ENCODE measurements at regions not wholly inside any gene's neighbourhood (a gene's known extent, or its start where the extent isn't known, plus 50 kb on each side); places are given as distances from the start of the nearest gene placed in this dataset.

DNA sequence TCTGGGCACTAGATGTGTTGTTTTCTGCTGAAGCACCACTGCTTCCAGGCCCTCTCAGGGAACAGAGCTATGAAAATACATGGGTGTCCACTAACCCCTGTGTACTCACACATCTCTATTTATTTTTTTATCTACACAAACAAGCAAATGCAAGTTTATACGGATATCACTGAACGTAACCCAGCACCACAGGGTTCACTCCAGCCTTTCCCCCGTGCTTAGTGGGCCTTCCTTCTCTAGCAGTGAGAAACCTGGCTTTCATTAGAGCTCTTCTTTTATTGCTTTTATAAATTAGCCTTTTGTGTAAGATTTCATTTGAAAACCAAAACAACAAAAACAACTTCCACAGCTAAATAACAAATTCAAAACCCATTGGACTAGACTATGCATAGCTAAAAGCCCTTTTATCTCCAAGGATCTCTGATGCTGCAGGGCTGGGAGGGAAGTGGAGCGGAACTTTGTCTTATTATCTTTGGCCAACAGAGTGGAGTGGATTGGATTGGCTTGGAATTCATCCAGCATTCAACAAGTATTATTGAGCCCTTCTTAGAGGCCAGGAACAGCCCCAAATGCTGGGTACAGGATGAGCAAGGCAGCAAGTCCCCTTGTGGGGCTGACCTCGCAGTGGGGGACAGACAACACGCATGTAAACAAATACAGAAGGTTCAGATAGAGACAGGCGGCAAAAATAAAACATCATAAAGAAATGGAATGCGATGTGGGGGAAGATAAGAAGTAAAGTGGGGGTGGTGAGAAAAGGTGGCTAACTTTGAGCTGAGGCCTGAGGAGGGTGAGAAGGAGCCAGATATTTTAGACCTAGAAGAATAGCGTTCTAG lies 371.8 kb upstream of the POU3F1 start:
- no peak for DNase-seq (ENCODE audit: low read depth in 2 of 2)

GRCh38 chr1:38403667-38404066 lies 357.1 kb upstream of the POU3F1 start:
- DNase-seq (ENCODE audit: low read depth in 2 of 2), result no peak

- DNase-seq (ENCODE audit: low read depth in 2 of 2), result no peak
These were observed 355.7 kb upstream of the POU3F1 start for GRCh38 chr1:38402230-38402815.

GRCh38 chr1:38396606-38397005 lies 350.0 kb upstream of the POU3F1 start:
- DNase-seq (ENCODE audit: low read depth in 2 of 2), result no peak

GRCh38 chr1:38394303-38394702 lies 347.7 kb upstream of the POU3F1 start:
- no peak for DNase-seq (ENCODE audit: low read depth in 2 of 2)

DNA sequence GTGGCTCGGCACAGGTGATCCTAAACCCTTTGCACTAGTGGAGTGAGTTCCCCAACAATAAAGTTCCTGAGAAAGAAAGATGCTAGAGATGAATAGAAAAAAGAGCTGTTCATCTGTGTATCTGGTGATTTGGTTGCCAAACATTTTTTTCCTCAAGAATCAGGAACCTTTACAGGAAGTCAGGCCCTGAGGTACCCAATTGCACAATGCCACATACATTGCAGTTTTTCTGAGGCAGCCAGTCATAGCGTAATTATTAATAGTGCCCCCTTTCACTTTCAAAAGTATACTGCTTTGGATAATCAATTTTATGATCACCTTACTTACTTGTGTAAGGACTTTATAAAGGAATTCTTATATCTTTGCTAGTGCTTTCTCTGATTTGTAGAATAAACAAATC lies 346.3 kb upstream of the POU3F1 start:
- DNase-seq (ENCODE audit: low read depth in 2 of 2), result no peak

DNA sequence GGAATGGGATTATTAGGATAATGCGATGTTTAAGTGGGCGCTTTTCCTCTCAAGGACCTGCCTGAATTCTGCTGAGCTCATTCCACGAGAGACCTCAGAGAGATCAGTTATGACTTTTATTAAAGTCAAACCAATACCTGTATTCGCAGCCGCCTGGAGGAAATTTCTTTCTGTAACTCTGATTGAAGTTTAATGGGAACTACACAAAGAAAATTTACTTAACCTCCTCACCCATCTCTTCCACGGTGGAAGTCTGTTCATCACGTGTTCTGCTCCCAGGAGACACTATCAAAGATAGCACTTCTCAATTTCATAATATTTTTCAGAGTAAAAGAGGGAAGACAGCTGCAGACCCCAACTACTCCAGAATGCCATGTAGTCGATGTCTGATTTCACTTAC lies 334.7 kb upstream of the POU3F1 start:
- no peak for DNase-seq (ENCODE audit: low read depth in 2 of 2)

GRCh38 chr1:38376577-38376976 lies 330.0 kb upstream of the POU3F1 start:
- DNase-seq (ENCODE audit: low read depth in 2 of 2), result no peak

- DNase-seq (ENCODE audit: low read depth in 2 of 2), result no peak
These were observed 328.4 kb upstream of the POU3F1 start for GRCh38 chr1:38375035-38375434.

GRCh38 chr1:38371505-38371844 lies 324.9 kb upstream of the POU3F1 start:
- no peak for DNase-seq (ENCODE audit: low read depth in 2 of 2)

DNA sequence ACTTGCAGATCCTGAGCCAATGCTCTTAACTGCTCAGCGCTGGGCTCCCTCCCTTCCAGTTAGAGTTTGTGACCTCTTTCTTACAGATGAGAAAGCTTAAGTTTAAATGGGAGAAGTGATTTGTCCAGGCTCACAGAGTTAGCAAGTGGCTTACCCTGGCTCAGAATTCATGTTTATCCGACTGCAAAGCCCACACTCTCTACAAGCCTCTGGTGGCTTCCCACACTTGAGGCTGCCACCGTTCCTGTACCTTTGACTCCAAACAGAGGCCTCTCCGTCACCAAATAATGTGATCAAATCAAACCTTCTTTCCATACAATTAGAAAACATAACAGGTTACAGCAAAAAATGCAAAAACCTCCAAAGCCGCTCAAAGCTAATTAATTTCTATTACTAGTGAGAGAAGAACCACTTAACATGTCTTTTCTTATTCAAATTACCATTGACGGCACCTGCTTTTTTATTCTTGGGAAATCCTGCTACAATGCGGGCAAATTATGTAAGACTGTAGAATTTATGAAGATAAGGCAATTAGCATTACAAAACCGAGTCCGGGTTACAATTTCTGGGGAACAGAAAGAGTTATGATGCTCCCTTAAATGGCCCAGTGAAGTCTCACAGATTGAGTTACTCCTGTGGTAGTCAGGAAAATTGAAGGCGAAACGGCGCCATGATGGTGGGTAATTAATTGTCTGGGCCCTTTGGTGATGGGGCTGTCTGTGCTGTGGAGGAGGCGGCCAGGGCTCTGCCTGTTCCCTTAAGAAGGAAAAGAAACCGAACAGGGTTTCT lies 324.3 kb upstream of the POU3F1 start:
- no peak for DNase-seq (ENCODE audit: low read depth in 2 of 2)

DNA sequence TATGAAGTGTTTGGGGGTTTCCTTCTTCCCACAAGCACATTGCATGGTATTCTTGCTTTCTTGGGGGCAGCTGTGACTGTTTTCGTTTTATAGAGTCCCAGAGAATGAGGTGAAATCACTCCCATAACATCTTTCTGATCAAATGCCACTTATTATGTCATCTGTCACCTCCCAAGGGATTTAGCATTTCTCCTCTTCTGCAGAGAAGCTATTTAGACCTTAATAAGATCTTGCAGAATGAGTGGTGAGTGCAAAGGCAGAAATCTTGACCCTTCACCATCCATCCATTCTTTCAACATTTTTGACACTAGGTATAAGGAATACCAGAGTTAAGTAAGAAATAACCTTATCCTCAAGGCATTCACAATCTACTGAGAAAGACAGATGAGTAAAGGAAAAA lies 318.6 kb upstream of the POU3F1 start:
- DNase-seq (ENCODE audit: low read depth in 2 of 2), result no peak

- no peak for DNase-seq (ENCODE audit: low read depth in 2 of 2)
These were observed 315.0 kb upstream of the POU3F1 start for GRCh38 chr1:38361566-38361965.

DNA sequence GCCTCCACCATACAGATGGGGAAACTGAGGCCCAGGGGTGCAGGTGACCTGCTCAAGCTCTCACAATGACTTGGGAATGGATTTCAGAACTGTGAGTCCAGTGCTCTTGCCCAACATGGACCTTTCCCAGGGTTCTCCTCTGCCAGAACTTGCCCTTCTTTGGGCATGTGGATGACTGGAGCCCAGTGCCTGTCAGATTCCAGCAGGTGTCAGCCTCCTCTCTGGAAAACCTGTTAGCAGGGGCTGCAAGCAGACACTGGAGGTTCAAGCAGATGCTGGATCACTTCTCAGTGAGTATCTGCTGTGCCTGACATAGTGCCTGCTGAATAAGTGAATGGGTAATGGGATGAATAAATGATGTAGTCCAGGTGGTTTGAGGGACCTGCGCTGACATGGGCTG lies 314.2 kb upstream of the POU3F1 start:
- DNase-seq (ENCODE audit: low read depth in 2 of 2), result no peak

GRCh38 chr1:38353956-38354355 lies 307.4 kb upstream of the POU3F1 start:
- DNase-seq (ENCODE audit: low read depth in 2 of 2), result no peak

DNA sequence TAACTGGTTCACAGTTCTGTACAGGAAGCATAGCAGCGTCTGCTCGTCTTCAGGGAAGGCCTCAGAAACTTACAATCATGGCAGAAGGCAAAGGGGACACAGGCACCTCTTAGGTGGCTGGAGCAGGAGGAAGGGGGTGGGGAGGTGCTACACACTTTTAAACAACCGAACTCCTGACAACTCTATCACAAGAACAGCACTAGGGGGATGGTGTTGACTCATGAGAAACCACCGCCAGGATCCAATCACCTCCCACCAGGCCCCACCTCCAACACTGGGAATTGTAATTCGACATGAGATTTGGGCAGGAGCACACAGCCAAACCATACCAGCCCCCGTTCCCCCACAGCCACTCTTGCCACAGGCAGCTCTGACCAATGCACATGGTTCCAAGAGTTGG lies 306.3 kb upstream of the POU3F1 start:
- no peak for DNase-seq (ENCODE audit: low read depth in 2 of 2)

GRCh38 chr1:38347446-38348175 lies 301.0 kb upstream of the POU3F1 start:
- DNase-seq (ENCODE audit: low read depth in 2 of 2), result no peak

- DNase-seq (ENCODE audit: low read depth in 2 of 2), result peak in 1 of 2 donors; percentile 3
These were observed 298.1 kb upstream of the POU3F1 start for GRCh38 chr1:38344716-38345115.

- DNase-seq (ENCODE audit: low read depth in 2 of 2), result no peak
These were observed 295.1 kb upstream of the POU3F1 start for GRCh38 chr1:38341694-38342093.

DNA sequence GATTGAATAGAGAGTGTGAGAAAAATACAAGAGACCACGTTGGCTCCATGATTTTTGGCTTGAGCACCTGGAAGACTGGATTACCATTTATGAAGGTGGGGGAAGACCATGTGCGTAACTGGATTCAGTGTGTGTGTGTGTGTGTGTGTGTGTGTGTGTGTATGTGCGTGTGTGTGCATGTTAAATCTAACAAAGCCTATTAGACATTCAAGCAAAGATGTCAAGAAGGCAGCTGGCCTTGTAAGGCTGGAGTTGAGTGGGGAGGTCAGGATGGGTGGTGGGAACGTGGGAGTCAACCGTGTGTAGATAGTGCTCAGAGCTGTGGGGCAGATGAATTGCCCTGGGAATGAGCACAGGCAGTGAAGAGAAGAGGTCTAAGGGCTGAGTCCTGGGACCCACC lies 293.8 kb upstream of the POU3F1 start:
- DNase-seq (ENCODE audit: low read depth in 2 of 2), result no peak

GRCh38 chr1:38337711-38338110 lies 291.1 kb upstream of the POU3F1 start:
- DNase-seq (ENCODE audit: low read depth in 2 of 2), result no peak

- no peak for DNase-seq (ENCODE audit: low read depth in 2 of 2)
These were observed 290.4 kb upstream of the POU3F1 start for GRCh38 chr1:38336961-38337360.

All from stimulated activated CD4-positive, alpha-beta T cell treated with anti-CD3 and anti-CD28 coated beads, Interleukin-15, amount 100 ng/mL, for 48 hours (primary cell).